ENCODE measurements at regions not wholly inside any gene's neighbourhood (a gene's known extent, or its start where the extent isn't known, plus 50 kb on each side); places are given as distances from the start of the nearest gene placed in this dataset.

- TF ChIP-seq JUND (IDR thresholded peaks at IDR 0.05): no peak
- no peak for TF ChIP-seq CEBPB (IDR thresholded peaks at IDR 0.05; ENCODE audit: low read depth)
- no peak for TF ChIP-seq CTCF (IDR thresholded peaks at IDR 0.05 in 2 of 3, conservative IDR thresholded peaks at IDR 0.05 in 1 of 3; ENCODE audit: borderline replicate concordance in 1 of 3, insufficient read depth in 1 of 3, low read depth in 2 of 3, low read length in 2 of 3)
- no peak for TF ChIP-seq ELF1 (IDR thresholded peaks at IDR 0.05; ENCODE audit: borderline replicate concordance, low read depth)
- TF ChIP-seq POLR2AphosphoS5 (IDR thresholded peaks at IDR 0.05; ENCODE audit: low read depth, low read length): no peak
- no peak for TF ChIP-seq EZH2phosphoT487 (IDR thresholded peaks at IDR 0.05; ENCODE audit: borderline replicate concordance)
- no peak for TF ChIP-seq SIN3A (IDR thresholded peaks at IDR 0.05; ENCODE audit: low read depth)
- no peak for TF ChIP-seq RAD21 (IDR thresholded peaks at IDR 0.05; ENCODE audit: low read depth)
- no peak for TF ChIP-seq ZFX (IDR thresholded peaks at IDR 0.05)
- no peak for TF ChIP-seq EZH2 (IDR thresholded peaks at IDR 0.05)
- no peak for TF ChIP-seq SRF (IDR thresholded peaks at IDR 0.05; ENCODE audit: low read depth)
- TF ChIP-seq REST (IDR thresholded peaks at IDR 0.05; ENCODE audit: low read depth): no peak
These were observed 112.5 kb upstream of the ST6GALNAC5 start for GRCh38 chr1:76754730-76755129.

Data from HCT116 (cell line).